Endothelial cell (in vitro differentiated cells): ENCODE measurements at regions not wholly inside any gene's neighbourhood (a gene's known extent, or its start where the extent isn't known, plus 50 kb on each side); places are given as distances from the start of the nearest gene placed in this dataset.

Experiments
- DNase-seq: peaks from one replicate; pipeline ENCODE4 v3.0.0; 2021; ENCODE audit warnings: low spot score
- H3K27ac Mint-ChIP-seq: one replicate; pipeline ENCODE4 v1.8.0; 2021; ENCODE audit warnings: mixed read lengths, inconsistent platforms; ENCODE audit not compliant: unreplicated experiment
- H3K27me3 Mint-ChIP-seq: one replicate; pipeline ENCODE4 v1.8.0; 2021; ENCODE audit warnings: mild to moderate bottlenecking, moderate library complexity, mixed read lengths, inconsistent platforms; ENCODE audit not compliant: unreplicated experiment
- H3K36me3 Mint-ChIP-seq: one replicate; pipeline ENCODE4 v1.8.0; 2021; ENCODE audit warnings: mild to moderate bottlenecking, low read depth, mixed read lengths, inconsistent platforms; ENCODE audit not compliant: unreplicated experiment
- H3K4me1 Mint-ChIP-seq: one replicate; pipeline ENCODE4 v1.8.0; 2021; ENCODE audit warnings: mild to moderate bottlenecking, mixed read lengths, inconsistent platforms; ENCODE audit not compliant: unreplicated experiment
- H3K4me3 Mint-ChIP-seq: one replicate; pipeline ENCODE4 v1.8.0; 2021; ENCODE audit warnings: mild to moderate bottlenecking, mixed read lengths, inconsistent platforms; ENCODE audit not compliant: unreplicated experiment
- H3K9me3 Mint-ChIP-seq: one replicate; pipeline ENCODE4 v1.8.0; 2021; ENCODE audit warnings: mixed read lengths, inconsistent platforms; ENCODE audit not compliant: unreplicated experiment
- TF ChIP-seq, protein P1 (sequence below): fragments of 200-600 bp; sonication (generic); IDR thresholded peaks from one replicate; pipeline ENCODE4 v1.5.0; 2021; ENCODE audit warnings: antibody characterized with exemption; ENCODE audit not compliant: unreplicated experiment

DNA sequence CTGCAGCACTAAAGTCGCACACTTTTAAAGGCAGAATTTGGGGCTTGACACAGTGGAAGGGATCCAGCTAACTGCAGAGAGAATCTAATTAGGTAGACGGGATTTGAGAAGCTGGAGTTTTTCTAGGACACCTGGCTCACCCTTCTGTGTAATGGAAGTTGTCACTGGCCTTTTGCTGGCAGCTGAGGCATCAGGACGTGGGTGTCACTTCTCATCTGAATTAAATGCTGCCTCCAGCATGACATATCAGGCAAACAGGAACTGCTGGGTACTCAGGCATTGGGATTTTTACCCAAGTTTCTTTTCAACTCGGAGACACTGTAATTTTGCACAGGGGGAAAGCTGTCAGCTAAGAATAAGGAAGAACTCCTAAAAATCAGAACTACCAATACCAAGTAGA lies 861.9 kb upstream of the ARPP21 start:
- no peak overlapping the region for H3K27ac Mint-ChIP-seq
- H3K36me3 Mint-ChIP-seq = no peaks in the 10 kb centered on the region
- H3K27me3 Mint-ChIP-seq = no peaks in the 10 kb centered on the region
- TF ChIP-seq, protein P1, sequence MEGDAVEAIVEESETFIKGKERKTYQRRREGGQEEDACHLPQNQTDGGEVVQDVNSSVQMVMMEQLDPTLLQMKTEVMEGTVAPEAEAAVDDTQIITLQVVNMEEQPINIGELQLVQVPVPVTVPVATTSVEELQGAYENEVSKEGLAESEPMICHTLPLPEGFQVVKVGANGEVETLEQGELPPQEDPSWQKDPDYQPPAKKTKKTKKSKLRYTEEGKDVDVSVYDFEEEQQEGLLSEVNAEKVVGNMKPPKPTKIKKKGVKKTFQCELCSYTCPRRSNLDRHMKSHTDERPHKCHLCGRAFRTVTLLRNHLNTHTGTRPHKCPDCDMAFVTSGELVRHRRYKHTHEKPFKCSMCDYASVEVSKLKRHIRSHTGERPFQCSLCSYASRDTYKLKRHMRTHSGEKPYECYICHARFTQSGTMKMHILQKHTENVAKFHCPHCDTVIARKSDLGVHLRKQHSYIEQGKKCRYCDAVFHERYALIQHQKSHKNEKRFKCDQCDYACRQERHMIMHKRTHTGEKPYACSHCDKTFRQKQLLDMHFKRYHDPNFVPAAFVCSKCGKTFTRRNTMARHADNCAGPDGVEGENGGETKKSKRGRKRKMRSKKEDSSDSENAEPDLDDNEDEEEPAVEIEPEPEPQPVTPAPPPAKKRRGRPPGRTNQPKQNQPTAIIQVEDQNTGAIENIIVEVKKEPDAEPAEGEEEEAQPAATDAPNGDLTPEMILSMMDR = no peak
- no peaks in the 10 kb centered on the region for H3K4me1 Mint-ChIP-seq
- H3K9me3 Mint-ChIP-seq = no peaks in the 10 kb centered on the region
- DNase-seq = no peak
- no peak overlapping the region for H3K4me3 Mint-ChIP-seq

DNA sequence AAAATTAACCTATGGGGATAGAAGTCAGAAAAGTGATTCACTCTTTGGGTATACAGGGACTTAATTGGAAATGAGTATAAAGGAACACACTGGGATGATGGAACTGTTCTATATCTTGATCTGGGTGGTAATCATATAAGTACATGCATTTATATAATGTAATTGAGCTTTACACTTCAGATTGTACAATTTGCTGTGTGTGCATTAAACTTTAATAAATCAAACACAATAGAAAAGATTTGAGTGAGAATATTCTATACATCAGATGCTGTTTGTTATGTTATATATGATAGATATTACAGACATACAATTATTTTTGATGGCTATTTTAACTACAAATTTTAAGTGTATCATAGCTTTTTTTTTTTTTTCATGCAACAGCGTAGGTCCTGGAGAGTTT lies 860.2 kb upstream of the ARPP21 start:
- Mint-ChIP-seq H3K4me3 (no peak overlapping the region), H3K36me3 (no peaks in the 10 kb centered on the region), H3K27me3 (no peaks in the 10 kb centered on the region), H3K9me3 (no peaks in the 10 kb centered on the region), H3K4me1 (no peaks in the 10 kb centered on the region), H3K27ac (no peak overlapping the region)
- no peak for DNase-seq
- TF ChIP-seq, protein P1 = no peak

DNA sequence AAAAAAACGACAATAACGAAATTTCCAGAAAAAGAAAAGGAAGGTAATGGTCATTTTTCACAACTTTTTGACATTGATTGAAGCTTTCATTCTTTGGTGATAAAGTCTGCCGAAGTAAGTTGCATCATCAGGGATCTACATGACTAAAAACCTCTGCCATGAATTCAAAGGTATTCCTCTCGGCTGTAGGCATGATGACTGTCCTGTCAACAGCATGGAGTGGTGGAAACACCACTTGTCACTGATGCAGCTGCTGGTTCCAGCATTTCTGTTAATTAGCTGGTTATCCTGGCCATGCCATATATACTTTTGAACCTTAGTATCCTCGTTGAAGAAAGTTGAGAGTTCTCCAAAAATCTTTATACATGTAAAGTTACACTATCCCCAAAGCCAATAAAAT lies 859.0 kb upstream of the ARPP21 start:
- Mint-ChIP-seq H3K27me3 (no peaks in the 10 kb centered on the region), H3K4me3 (no peak overlapping the region), H3K36me3 (no peaks in the 10 kb centered on the region), H3K4me1 (no peaks in the 10 kb centered on the region), H3K27ac (no peak overlapping the region), H3K9me3 (no peaks in the 10 kb centered on the region)
- no peak for DNase-seq
- TF ChIP-seq, protein P1 = no peak

DNA sequence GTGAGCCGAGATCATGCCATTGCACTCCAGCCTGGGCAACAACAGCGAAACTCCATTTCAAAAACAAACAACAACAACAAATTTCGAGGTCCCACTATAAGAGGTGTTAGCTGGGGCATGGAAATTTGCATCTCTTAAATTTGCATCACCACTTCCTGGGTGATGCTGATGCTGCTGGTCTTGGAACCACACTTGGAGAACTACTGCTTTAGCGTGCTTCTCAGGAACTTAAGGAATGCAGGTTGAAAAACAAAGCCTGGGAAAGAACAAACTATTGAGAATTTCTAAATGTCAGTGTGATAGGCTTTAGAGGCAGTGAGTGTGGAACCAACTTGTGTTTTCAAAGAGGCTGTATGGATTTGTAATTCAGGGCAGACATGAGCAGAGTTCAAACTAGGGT lies 858.4 kb upstream of the ARPP21 start:
- DNase-seq = no peak
- H3K36me3 Mint-ChIP-seq = no peaks in the 10 kb centered on the region
- H3K27ac Mint-ChIP-seq = no peak overlapping the region
- no peaks in the 10 kb centered on the region for H3K4me1 Mint-ChIP-seq
- no peaks in the 10 kb centered on the region for H3K9me3 Mint-ChIP-seq
- H3K27me3 Mint-ChIP-seq = no peaks in the 10 kb centered on the region
- TF ChIP-seq, protein P1 = no peak
- no peak overlapping the region for H3K4me3 Mint-ChIP-seq

DNA sequence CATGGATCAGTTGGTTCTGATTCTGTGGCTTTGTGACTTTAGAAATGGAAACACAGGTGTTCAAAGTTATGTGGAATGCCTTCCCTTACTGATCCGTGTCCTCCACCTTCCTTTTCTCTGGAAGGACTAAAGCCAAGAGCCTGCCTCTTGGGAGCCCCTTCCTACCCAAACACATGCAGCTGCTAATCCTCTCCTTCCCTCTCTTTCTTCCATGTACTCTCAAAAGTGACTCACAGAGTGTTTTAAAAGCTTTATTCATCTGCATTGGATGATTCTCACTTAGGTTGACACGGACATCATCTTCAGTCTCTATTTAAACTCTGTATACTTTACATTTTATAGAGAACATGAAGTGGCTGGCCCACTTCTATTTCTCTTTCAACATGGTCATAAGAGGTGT lies 856.5 kb upstream of the ARPP21 start:
- Mint-ChIP-seq H3K27ac (no peak overlapping the region), H3K4me1 (no peaks in the 10 kb centered on the region), H3K9me3 (no peaks in the 10 kb centered on the region)

More for the DNA sequence above, 856.5 kb upstream of the ARPP21 start:
- Mint-ChIP-seq H3K36me3 (no peaks in the 10 kb centered on the region), H3K27me3 (no peaks in the 10 kb centered on the region), H3K4me3 (no peak overlapping the region)
- DNase-seq = no peak
- TF ChIP-seq, protein P1 = no peak
